Limb (tissue), 2 donors: ENCODE measurements at regions not wholly inside any gene's neighbourhood (a gene's known extent, or its start where the extent isn't known, plus 50 kb on each side); places are given as distances from the start of the nearest gene placed in this dataset.
A peak's percentile ranks its signal among the peaks of the same experiment; 100 is the strongest.

Experiments
- DNase-seq, 2 donors: peaks; one replicate each; pipeline ENCODE4 v3.0.0-alpha.2; 2016; ENCODE audit errors: extremely low spot score in 2 of 2

DNA sequence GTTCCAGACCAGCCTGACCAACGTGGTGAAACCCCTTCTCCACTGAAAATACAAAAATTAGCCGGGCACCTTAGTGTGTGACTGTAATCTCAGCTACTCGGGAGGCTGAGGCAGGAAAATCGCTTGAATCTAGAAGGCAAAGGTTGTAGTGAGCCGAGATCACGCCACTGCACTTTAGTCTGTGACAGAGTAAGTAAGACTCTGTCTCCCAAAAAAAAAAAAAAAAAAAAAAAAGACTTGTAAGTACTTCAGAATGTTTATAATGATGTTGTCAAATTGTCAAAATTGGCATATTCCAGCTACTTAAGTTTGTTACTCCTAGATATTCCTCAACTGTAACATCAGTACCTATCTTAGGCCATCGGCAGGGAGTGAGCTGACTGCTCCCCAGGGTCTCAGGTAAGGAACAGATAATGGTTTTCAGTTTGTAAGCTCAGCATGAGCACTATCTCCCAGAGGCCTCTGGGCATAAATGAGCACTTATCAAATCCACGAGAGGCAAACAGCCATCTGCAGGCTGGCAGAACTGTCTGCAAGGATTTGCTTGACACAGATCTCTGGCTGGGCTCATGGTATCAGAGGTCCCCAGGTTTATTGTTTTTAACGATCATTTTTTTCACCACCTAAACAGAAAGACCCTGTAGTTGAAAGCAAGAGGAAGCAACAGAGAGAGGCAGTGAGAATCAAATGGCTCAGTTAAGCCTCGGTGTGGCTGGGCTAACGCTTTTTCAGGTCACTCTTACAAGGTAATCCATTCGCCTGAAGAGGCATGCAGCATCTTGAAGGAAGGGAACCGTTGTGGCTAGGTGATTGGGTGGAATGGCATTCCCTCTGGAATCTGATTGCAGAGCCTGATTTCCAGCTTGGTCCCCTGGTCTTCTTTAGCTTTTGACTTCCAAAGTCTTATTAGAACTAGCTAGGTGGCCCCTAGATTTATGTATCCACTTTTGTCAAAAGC is 115.9 kb downstream of the LY86 start:
- no peak for DNase-seq

DNA sequence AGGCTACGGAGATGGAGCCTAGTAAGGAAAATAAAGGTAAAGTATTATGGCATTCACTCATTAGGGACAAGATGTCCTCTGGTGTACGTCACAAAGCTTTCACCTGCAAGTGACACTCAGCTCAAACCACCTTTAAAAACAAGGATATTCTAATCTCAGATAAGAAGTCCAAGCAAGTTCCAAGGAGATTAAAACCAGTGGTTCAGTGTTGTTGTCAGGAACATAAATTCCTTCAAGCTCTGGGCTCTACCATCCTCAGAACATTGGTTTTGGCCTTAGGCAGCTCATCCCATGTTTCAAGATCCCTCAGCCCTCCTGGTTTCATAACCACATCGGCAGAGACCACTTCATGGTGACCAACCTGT is 116.5 kb downstream of the LY86 start:
- no peak for DNase-seq

DNA sequence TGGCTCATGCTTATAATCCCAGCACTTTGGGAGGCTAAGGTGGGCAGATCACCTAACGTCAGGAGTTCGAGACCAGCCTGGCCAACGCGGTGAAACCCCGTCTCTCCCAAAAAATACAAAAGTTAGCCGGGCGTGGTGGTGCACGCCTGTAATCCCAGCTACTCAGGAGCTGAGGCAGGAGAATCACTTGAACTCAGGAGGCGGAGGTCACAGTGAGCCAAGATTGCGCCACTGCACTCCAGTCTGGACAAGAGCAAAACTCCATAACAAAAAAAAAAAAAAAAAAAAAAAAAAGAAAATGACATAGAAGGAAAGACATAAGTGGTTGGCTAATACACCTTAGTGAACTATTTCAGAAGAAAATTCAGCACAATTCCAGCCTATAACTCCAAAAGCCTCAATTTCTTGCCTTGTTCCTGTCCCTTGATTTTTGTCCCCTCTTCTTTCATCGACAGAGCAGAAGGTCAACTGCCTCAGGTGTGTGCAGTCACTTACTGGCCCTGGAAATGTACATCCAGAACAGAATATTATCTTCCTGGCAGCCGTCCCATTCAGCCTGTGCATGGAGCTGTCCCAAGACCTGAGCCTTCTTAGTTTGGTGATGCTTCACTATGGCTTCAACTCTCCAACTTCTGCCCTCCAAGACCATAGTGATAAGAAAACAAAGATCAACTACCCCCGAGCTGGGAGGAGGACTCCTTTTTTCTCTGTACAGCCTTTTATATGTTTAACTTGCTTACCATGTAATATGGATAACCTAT is 117.6 kb downstream of the LY86 start:
- no peak for DNase-seq

DNA sequence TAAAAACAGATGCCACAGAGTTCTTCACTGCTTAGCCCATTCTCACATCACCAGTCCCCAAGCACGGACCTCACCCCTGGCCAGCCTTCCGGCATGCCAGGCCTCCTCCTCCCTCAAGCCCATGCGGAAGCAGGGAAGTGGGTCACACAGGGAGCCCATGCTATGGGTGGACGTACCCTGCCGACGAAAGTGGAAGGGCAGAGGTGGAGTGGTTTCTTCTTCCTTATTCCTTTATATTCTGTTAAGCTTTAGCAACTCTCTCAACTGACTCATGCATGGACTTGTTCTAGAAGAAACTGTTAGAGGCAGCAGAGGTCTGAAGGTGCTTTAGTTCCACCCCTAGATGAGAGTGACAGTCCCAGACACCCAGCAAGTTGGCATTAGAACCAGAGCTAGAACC is 118.6 kb downstream of the LY86 start:
- DNase-seq: no peak

DNA sequence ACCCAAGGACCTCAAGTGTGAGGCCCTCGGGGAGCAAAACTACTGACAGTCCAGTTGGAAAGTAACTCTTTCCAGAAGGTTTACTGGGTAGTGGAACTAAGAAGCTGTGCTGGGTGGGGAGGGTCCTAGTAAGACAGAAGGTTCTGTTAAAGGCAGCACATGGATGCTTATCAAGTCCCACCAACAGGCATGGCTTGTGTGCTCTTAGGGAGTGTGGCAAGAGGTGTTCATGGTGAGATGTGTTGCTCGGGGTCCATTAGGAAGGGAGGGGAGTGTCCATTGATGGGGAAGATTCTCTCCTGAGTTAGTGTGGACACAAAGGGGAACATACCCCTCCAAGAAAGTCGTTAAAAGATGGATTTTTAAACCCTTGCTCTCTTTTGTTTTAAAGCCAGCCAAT is 120.6 kb downstream of the LY86 start:
- DNase-seq: no peak

DNA sequence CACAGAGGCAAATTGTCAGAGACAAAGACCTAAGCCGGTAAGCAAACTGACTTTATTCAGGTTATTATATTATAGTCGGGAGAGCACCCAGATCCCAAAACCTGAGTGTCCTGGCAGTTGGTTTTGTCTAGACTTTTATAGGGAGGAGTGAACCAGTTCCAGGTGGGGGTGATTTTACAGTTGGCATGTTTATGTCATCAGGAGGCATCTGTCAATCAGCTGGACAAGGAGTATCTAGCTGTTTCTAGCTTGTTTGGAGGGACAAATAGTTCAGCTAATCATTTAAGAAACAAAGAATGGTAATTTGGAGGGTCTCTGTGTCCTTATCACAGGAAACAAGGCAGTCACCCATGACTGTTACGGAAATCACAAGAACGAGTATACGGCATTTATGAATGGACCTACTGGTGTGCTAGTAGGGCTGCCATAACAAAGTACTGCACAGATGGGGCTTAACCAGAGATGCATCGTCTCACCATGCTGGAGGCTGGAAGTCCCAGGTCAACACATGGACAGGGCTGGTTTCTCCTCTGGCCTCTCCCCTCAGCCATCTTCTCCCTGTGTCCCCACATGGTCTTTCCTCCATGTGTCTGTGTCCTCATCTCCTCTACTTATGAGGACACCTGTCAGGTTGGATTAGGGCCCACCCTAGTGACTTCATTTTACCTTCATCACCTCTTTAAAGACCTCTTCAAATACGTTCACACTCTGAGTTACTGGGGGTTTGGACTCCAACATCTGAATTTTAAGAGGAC is 122.7 kb downstream of the LY86 start:
- DNase-seq: no peak

DNA sequence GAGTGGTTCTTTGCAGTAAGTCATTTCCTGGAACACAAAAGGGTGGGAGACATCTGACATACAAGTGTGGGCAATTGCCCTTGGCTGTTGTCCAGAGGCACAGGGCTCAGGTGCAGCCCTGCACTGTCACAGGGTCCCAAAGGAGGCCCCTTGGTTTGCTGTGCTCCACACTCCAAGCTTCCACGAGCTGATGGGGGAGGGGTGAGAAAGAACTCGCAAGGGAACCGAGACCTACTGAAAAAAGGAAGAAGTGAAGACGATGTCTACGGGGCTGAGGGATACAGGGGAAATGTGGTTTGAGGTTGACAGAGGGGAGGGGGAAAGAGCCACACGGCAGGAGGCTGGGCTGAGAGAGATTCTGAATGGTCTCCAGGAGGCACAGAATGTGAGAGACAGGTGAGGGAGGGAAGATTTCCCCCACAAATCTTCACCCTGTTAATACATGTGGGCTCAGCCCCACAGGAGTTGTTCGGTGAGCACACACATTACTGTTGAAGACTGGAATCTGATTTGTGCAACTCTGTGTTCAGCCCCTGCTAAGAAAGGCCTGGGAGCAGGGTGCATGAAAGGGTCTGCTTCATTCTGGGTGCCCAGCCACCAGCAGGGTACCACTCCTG is 123.4 kb downstream of the LY86 start:
- peak in 1 of 2 donors; percentile 44 for DNase-seq

DNA sequence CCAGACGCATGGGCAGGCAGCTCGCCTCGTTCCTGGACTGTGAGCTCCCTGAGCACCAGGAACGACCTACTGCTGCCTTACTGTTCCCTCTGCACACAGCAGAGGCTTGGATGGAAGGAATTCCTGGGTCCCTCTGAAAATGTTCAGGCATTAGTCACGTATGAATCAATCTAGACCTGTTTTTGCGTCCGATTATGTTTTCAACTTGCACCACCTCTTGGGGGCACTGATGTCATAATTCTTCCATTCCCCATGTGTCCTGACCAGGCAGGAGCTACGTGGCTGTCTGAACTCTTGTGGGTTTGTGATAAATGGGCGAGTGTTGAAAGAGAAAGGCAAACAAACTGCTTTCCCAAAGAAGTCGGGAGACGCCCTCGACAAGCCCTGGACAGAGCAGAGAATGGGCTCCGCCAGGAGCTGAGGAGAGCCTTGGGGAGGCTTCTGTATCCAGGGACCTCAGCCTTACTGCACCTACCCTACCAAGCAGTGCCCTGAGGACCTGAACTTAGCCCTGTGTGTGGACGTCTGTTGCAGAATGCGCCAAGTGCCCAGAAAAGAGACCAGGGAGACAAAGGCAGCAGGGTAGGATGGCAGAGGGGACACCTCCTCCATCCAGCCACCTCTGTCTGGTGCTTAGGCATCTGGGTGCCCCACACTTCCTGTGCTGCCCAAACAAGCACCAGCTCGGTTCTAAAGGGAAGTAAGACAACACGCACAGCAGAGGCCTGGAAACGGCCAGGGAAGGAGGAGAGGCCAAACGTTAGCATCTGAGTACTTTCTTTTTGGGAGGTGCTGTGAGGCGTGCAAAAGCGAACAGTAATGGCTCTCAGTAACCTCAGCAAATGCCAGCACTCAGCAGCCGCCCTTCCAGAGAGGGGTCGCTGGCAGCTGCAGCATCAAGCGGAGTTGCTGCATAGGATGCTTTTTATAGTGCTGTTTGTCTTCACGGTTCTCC is 124.2 kb downstream of the LY86 start:
- peak; percentile 50 to 65 for DNase-seq

DNA sequence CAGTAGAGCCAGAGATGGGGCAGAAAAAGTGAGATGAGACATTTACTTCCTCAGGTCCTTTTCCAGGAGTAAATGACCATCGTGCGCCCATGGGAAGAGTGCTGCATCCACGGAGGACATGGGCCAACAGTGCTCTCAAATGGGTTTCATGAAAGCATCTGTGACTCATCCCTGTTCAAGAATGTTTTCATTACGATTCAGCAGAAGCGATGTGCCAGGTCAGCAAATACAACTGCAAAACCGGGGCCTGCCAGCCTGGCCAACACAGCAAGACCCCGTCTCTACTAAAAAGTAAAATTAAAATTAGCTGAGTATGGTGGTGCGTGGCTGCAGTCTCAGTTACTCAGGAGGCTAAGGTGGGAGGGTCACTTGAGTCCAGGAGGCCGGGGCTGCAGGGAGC is 125.1 kb downstream of the LY86 start:
- DNase-seq: peak in 1 of 2 donors; percentile 31

DNA sequence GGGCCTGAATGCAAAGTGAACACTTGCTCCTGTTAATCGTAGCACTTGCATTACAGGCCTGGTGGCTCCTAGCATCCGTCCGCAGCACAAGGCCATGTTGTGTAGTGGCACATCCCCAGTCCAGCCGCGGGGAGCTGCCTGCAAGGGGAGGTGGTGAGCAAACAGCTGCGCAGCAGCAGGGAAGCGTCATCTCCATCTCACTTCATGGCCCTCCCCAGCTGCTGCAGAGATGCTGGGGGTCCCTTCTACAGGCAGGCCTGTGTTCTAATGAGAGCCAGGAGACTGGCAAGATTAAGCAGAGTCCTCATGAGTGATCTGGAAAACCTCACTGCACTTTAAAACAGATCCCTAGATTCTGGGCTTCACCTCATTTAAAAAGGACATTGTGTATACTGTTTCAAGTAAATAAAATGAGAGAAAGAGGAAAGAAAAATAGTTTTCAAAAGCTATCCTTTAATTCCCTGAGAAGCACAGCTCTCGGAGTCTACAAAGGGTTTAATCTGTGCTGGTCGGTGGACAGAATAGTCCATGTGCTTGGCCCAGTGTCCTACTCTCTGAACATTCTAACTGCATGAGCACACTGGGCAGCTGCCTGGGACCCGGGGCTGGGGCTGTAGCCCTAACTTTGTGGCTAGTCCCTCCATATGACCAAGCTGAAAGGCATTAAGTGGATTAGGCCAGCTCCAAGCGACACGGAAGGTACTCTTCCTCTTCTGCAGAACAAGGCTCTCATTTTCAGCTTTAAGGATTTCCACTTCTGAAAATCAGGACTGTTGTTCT is 125.8 kb downstream of the LY86 start:
- peak; percentile 58 to 68 for DNase-seq

DNA sequence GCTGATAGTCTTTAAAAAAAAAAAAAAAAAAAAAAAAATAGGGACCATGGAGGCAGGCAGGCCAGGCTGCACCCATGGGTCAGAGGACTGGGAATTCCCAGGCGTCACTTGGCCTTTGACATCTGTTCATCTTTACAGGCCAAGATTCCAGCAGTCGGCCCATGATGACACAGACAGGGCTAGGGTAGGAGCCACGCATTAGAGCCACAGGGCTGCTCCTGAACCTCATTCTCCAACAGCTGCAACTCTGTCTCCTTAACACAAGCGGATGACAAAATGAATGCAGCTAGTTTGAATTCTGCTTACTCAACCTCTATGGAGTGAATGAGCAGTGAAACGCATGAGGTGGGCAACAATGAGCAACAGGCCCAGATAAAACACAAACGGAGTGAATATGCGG is 126.4 kb downstream of the LY86 start:
- no peak for DNase-seq

DNA sequence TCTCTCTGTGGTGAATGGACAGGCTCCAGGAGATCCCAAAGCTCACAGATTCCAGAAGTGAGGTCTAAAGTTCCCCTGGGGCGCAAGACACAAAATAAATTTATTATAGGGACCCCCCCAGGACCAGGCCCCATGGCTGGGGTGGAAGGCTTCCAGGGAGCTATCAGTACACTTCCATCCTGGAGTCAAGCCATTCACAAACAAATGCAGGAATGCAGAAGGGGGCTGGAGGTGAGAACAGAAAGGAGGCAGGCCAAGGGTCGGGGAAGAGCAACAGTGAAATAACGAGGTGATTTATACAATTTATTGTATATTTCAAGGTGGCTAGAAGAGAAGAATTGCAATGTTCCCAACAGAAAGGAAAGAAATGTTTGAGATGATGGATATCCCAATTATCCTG is 126.9 kb downstream of the LY86 start:
- no peak for DNase-seq

DNA sequence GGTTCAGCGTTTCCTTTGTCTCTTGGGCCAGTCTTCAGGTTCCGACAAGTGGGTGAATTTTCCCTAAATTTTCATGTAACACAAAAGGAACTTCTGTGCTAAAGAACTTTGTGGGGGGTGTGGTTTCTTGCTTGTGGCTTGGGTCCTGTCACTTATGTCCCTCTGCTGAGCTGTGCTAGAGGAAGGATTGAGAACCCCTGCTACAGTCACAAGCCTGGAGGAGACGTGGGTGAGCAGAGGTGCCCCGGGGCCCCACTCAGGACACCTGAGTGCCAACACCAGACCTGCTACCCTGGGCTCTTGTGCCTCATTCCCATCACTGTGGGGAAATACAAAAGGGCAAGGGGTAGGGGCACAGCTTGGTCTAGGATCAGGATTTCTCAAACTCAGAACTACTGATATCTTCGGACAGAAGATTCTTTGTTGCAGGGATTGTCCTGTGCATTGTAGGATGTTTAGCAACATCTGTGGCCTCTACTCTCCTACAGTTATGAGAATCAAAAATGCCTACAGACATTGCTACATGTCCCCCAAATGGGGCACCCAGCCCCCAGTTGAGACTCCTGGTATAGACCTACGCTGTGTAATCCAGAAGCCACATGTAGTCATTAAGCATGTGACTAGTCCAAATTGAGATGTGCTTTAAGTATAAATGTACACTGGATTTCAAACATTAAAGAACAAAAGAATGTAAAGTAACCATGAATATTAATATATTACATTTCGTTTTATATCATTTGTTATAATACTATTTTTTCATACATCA is 128.7 kb downstream of the LY86 start:
- DNase-seq: no peak

DNA sequence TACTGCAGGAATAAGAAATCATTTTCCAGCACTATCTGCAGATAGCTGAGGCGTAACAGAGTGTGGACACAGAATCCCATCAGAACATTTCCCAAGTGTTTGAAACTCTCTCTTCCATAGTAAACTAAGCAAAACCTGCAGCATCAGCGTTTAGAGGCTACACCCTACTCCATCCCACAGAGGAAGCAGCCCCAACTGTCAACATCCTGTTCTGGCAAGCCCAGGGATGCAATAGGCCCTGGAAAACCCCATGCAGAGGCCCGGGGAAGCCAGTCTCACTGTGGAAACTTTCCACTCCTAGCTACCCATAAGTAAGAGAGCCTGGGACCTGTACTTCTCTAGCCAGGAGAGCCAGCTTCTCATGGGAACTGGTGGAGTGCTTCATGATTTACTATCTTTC is 129.4 kb downstream of the LY86 start:
- no peak for DNase-seq

DNA sequence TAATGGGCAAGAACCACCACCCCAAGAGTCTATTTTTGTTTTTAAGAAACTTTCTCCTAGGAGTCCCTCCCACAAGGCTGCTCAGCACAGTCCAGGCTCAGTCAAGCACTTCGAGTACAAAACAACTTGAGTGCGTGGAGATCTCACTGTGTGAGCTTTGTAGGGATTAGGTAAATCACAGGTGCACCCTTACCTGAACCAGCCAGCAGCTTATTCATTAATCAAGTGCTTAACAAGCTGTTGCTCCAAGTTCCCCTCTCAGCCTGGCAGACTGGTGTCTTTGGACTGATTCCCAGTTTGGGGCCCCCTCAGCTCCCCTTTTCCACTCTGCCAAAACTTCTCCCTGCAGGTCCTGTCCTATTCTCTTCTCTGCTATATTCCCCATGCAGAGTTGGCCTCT is 133.1 kb downstream of the LY86 start:
- DNase-seq: no peak

DNA sequence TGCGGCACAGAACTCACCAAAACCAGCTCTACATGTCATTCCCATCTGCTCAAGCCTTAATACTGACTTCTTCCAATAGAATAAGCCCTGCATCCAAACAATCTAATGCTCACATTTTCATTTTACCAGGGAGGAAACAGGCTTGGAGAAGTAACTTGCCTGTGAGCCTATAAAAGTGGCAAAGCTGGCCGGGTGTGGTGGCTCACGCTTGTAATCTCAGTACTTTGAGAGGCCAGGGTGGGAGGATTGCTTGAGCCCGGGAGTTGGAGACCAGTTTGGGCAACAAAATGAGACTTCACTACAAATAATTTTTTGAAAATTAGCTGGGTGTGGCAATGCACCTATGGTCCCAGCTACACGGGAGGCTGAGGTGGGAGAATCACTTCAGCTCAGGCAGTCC is 133.7 kb downstream of the LY86 start:
- no peak for DNase-seq

DNA sequence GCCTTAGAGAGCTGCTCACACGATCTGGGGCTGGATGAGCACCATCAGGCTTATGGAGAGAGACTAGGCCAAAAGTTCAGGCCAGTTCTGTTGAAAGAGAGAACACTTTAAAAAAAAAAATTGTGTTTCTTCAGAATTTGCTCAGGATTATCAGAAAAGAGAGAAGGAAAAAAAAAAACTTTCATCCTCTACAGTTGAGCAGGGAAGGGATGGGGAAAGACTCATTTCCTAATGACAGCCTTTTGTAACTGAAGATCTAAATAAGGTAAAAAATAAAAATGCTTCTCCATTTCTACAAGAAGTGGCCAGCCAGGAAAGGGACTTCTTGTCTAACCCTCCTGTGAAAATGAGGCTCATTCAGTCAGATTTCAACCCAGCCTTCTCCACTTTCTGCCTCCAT is 134.8 kb downstream of the LY86 start:
- DNase-seq: no peak

DNA sequence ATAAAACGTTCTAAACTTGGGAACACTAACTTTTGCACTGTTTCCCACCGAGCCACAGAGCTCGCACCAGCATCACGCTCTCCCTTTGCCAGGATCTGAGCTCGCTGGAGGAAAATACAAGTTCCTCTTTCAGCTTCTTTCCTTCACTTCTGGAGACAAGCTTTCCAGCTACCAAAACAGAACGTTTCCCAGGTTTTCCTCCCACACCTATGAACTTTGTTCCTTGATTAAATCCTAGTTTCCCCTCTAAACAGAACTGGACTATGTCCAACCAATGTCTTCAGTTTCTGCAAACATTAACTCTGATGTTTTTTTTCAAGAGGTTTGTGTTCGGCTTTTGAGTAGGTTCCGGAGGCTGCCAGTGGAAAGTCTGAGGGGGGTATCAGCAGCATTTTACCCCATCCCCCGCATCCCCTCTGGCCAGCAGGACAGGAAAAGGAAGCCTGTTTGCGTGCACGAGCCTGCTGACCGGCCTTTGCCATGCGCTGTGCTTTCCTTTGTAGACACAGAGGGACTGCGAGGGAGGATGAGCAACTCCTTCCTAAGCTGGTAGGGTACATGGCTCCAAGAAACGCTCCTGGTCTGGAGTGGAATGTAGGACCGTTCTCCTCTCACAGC is 135.5 kb downstream of the LY86 start:
- DNase-seq: no peak
